ENCODE measurements at regions not wholly inside any gene's neighbourhood (a gene's known extent, or its start where the extent isn't known, plus 50 kb on each side); places are given as distances from the start of the nearest gene placed in this dataset.
"Not testable (repeated sequence)": the region's sequence is repeated elsewhere in the genome, so short reads cannot be mapped to it uniquely, and the experiment has no call there.

- no peak for DNase-seq
These were observed 446.3 kb downstream of the TRAM1L1 start for GRCh38 chr4:116639070-116639577.

DNA sequence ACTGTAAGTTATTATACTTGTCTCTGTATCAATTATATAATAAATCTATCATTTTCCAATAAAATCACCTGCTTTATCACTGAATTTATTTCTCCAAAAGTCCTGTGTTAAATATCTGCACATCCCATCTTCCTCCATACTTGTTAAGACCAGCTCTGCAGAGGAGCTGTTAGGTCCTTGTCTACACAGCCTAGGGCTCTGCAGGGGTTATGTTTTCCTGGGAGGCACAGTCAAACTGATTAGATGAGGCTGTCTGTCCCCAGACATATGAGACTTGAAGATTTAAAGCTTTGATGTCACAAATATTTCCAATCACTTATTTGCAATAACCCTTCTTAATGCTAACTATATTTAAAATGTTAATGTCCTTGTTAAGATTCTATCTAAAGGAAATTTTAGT lies 446.8 kb downstream of the TRAM1L1 start:
- DNase-seq: no peak

DNA sequence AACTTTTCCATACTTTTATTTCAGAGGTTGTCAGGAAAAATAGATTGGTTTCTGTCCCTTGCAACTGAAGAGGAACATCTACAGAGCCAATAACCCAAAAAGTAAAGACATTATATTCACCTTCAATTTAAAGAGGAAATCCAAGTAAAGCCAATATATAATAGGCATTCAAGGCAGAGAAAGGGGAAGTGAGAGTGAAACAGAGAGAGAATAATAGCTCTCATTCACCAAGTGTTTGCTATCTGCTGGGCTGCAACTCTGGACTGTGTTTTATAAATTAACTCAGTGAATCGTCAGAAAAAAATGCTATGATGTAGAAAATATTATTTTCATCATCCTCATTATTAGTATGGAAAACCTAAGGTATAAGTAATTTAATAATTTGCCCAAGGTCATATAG lies 448.5 kb downstream of the TRAM1L1 start:
- no peak for DNase-seq

DNA sequence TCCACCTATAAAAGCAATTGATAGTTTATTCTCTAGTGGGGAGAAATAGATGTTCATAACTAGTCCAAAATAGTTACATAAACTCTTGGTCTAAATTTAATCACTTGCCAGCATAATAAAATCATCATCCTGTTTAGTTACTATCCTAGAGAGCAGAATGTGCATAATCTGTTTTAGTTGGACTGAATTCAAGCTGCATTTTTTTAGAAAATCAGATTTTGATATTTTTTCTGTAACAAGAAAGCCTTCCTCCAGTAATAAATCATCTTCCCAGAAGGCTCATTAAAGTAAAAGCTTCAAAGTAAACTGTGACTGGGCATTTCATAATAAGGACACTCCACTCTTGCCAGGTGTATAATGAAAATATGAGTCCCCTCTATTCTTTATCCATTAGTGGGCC lies 453.1 kb downstream of the TRAM1L1 start:
- DNase-seq: no peak

- DNase-seq: no peak
These were observed 456.8 kb downstream of the TRAM1L1 start for GRCh38 chr4:116628598-116628997.

DNA sequence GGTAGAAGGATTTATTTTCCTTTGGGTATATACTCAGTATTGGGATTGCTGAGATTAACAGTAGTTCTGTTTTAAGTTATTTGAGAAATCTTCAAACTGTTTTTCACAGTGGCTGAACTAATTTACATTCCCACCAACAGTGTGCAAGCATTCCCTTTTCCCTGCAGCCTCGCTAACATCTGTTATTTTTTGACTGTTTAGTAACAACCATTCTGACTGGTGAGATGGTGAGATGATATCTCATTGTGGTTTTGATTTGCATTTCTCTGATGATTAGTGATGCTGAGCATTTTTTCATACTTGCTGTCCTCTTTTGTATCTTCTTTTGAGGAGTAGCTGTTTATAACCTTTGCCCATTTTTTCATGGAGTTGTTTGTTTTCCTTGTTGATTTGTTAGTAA lies 457.8 kb downstream of the TRAM1L1 start:
- no peak for DNase-seq

- DNase-seq: not testable (repeated sequence)
These were observed 465.9 kb downstream of the TRAM1L1 start for GRCh38 chr4:116619508-116619907.

DNA sequence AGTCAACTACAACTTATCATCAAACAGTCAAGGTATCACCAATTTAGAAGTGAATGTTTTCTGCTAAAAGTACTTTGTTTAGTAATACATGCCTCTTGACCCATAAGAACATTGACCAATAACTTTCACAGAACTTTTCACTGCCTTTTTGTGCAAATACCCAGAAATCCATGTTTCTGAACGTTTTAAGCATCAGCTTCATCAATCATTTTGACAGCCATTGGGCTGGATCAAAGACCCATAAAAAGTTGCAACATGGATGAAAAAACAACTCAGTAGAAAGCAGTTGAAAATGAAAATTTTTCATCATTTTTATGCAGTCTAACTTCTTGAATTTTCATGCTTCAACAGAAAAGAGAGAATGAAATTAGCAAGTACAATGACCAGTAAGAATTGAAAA lies 466.7 kb downstream of the TRAM1L1 start:
- DNase-seq: no peak

- no peak for DNase-seq
These were observed 482.3 kb downstream of the TRAM1L1 start for GRCh38 chr4:116603096-116603495.

- no peak for DNase-seq
These were observed 485.5 kb downstream of the TRAM1L1 start for GRCh38 chr4:116599859-116600258.

- DNase-seq: no peak
These were observed 486.2 kb downstream of the TRAM1L1 start for GRCh38 chr4:116598980-116599789.

- DNase-seq: no peak
These were observed 487.0 kb downstream of the TRAM1L1 start for GRCh38 chr4:116598155-116598979.

DNA sequence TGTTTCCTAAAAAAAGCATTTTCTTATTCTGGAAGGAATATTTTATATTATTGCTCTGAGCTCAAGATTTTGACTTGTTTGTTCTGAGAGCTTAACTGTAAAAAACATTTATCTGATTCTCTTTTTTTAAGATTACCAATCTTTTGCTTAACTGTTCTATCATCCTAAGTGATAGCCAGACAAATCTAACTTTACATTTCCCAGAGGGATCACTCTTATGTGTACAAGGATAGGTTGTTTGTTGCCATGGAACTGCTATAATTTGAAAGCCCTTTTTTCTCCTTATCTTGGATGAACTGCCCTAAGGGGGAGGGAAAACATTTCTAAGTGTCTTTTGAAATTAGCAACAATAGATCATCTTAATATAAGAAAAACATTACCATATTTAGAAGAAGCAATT lies 494.7 kb downstream of the TRAM1L1 start:
- no peak for DNase-seq

DNA sequence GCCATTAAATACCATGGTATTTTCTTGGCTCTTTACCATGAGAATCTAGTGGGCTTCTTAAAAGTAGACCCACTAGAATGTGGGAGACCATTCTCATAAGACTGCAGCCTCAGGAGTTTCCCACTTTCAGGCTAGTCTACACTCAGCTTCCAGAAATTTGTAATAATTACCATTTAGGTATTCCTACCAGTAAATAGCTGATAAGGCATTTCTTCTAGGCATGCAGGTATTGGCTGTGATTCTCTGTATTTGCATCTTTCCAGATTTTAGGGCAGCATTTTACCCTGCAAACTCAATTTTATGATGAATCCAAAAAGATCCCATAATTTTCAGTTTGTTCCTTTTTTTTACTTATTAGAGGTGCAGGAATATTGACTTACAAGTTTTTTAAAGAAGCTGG lies 496.6 kb downstream of the TRAM1L1 start:
- DNase-seq: no peak

GRCh38 chr4:116585246-116585645 lies 500.1 kb downstream of the TRAM1L1 start:
- DNase-seq: no peak

DNA sequence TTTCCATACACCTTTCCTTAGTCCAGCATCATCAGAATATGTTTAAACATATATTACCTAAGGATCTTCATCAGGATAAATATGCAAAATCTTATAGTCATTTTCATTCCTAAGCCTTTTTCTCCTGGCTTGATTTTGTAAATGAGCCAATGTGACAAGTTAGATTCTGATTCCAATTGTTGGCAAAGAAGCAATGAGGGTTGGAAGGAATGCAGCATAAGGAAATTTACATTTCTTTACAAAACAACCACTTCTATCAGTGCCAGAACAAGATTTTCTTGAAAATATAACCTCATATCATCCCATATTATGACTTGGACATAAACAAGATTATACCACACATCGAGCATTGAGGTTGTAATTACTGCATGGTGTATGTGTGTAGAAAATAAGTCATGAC lies 508.1 kb downstream of the TRAM1L1 start:
- DNase-seq: no peak

GRCh38 chr4:116573540-116573939 lies 511.8 kb downstream of the TRAM1L1 start:
- DNase-seq: no peak

DNA sequence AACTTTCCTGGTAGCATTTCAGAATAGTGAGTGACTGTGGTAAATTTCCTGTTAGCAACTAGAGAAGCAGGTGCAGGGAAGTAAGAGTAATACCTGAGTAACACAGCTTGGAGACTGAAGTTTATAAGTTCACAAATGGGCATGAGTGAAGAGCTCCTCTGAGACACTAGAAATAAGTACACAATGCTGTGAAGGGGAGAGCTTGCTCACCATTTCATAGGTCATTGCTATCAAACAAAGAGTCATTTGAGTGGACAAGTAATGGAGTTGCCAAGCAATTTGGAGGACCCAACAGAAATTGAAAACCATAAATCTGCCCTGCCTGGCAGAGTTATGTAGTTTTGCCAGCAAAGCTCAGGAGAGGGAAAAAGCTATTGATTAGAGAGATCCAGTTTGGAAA lies 523.6 kb downstream of the TRAM1L1 start:
- DNase-seq: no peak

DNA sequence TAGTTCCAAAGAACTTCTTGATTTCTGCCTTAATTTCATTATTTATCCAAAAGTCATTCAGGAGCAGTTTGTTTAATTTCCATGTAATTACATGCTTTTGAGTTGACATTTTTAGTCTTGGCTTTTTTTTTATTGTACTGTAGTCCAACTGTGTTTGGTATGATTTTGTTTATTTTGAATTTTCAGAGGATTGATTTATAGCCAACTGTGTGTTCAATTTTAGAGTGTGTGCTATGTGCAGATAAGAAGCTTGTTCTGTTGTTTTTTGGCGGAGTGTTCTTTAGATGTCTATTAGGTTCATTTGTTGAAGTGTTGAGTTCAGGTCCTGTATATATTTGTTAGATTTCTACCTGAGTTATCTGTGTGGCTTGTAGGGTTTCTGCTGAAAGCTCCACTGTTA lies 533.6 kb downstream of the TRAM1L1 start:
- DNase-seq: no peak

DNA sequence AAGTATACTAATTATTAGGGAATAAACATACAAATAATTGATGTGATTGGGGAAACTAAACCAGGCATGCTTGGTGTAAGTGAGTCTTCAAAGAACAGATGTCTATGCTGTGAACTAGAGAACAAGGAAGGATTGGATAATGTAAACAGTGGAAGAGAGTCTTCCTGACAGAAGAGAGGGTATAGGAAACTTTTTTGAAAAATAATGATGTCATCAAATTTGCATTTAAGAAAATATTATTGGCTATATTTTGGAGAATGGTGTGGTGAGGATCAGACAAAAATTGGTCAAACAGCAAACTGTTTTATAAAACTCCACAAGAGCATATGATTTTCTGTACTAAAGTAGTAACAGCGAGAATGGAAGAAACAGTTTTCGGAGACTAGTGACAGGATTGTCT lies 537.7 kb downstream of the TRAM1L1 start:
- DNase-seq: no peak

DNA sequence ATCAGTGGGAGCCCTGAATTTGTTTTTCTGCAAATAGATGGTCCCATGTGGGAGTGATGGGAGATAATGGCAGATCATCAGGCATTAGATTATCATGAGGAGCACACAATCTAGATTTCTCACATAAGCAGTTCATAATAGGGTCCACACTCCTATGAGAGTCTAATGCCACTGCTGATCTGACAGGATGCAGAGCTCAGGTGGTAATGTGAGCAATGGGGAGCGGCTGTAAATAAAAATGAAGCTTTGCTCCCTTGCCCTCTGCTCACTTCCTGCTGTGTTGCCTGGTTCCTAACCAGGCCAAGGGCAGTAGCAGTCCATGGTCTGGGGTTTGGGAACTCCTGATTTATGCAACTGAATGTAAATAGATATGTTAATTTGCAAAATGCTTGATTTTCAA lies 538.6 kb downstream of the TRAM1L1 start:
- DNase-seq: no peak

DNA sequence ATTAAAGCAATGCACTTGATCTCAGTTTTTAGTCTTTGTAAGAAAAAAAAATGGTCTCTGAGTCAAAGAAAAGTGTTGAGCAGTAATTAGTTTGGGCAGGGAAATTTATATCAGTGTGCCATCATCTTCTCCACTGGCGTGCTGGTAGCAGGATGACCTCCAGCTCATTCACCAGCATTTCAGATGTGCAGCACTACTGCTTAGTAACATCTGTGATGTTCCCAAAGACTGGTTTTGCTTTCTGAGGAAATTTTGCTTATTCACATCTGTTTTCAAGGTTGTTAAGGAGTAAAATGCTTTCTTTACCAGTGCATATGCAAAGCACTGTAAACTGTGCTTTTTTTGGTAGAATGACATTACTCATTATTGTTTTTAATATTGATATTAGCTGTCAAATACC lies 540.4 kb downstream of the TRAM1L1 start:
- DNase-seq: no peak

DNA sequence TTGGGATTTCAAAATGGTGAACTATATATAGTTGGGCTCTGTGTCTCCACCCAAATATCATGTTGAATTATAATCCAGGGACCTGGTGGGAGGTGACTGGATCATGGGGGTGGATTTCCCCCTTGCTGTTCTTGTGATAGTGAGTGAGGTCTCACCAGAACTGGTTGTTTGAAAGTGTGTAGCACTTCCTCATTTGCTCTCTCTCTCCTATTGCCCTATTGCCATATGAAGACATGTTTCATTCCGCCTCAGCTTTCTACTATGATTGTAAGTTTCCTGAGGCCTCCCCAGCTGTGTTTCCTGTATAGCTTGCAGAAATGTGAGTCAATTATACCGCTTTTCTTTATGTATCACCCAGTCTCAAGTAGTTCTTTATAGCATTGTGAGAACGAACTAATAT lies 545.6 kb downstream of the TRAM1L1 start:
- DNase-seq: no peak

- no peak for DNase-seq
These were observed 547.5 kb downstream of the TRAM1L1 start for GRCh38 chr4:116537828-116538227.
